ENCODE measurements at regions not wholly inside any gene's neighbourhood (a gene's known extent, or its start where the extent isn't known, plus 50 kb on each side); places are given as distances from the start of the nearest gene placed in this dataset.

DNA sequence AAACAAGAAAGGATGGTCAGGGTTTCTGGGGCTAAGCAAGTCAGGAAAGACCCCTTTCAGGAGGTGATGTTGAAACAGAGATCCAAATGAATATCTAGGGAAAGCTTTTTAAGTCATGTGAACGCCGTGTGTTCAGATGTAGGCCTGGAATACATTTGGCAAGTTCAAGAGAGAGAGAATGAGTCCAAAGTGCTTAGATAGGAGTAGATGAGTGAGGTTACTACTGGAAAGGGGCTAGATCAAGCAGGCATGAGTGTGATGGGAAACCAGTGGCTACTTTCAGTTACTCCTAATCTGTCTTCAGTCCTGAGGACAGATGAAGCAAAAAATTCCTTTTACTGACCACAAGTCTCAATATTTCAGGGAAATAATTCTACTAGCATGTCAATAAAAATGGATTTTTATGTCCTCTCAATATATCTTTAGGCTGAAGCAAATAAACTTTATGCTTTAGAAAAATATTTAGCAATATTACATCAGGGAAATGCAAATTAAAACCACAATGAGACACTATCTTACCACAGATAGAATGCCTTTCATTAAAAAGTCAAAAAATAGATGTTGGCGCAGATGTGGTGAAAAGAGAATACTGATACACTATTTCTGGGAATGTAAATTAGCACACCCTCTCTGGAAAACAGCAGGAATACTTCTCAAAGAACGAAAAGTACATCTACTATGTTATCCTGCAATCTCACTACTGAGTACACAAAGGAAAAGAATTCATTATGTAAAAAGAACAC is 1085.0 kb upstream of the TENM4 start:
- Histone ChIP-seq H3K4me1 (ENCODE audit: insufficient read depth, low read length, poor library complexity, severe bottlenecking) (no peaks in the 10 kb centered on the region), H3K9me3 (ENCODE audit: low read length) (no peaks in the 10 kb centered on the region), H4K20me1 (ENCODE audit: insufficient read depth, low read length) (no peaks in the 10 kb centered on the region), H3K9me2 (ENCODE audit: insufficient read depth, low read length) (no peaks in the 10 kb centered on the region), H3K36me3 (ENCODE audit: insufficient read depth, low read length) (no peaks in the 10 kb centered on the region), H3K27ac (ENCODE audit: low read depth, low read length, poor library complexity, severe bottlenecking) (no peak overlapping the region), H3K4me2 (ENCODE audit: low read length) (no peak overlapping the region), H3K4me3 (ENCODE audit: low read depth, low read length, poor library complexity, severe bottlenecking) (no peak overlapping the region), H2AFZ (ENCODE audit: low read length) (no peak overlapping the region), H3K79me2 (ENCODE audit: insufficient read depth, low read depth, low read length) (no peaks in the 10 kb centered on the region)
- no peak for DNase-seq (ENCODE audit: low spot score)
- TF ChIP-seq, protein P1, sequence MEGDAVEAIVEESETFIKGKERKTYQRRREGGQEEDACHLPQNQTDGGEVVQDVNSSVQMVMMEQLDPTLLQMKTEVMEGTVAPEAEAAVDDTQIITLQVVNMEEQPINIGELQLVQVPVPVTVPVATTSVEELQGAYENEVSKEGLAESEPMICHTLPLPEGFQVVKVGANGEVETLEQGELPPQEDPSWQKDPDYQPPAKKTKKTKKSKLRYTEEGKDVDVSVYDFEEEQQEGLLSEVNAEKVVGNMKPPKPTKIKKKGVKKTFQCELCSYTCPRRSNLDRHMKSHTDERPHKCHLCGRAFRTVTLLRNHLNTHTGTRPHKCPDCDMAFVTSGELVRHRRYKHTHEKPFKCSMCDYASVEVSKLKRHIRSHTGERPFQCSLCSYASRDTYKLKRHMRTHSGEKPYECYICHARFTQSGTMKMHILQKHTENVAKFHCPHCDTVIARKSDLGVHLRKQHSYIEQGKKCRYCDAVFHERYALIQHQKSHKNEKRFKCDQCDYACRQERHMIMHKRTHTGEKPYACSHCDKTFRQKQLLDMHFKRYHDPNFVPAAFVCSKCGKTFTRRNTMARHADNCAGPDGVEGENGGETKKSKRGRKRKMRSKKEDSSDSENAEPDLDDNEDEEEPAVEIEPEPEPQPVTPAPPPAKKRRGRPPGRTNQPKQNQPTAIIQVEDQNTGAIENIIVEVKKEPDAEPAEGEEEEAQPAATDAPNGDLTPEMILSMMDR (conservative IDR thresholded peaks at IDR 0.05; ENCODE audit: low read length): no peak
- no peak for TF ChIP-seq EZH2phosphoT487 (IDR thresholded peaks at IDR 0.05; ENCODE audit: borderline replicate concordance, low read depth, low read length)
- intact Hi-C loops (cut with micrococcal nuclease; ENCODE audit: unreplicated experiment): no loop called here
- POLR2A ChIA-PET: no interaction called here
- BruUV-seq (replicated peaks): no TSS peak
- CTCF ChIA-PET (ENCODE audit: unreplicated experiment): no interaction called here

DNA sequence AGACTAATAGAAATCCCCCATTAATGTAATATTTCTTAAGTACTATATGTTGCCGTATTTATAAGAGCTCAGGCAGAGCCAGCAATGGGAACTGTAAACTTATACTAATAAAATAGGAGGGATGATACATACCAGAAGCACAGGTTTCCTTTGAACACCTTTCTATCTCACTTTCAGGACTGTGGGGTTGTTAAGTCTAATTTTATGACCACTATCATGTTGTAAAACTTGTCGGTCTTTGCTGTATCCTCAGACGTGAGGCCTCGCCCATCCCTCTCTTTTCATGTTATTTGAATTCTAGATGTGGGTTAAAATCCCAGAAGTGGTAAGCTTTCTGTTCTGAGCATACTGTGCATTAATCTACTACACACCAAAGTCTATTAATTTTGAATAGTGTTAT is 1083.5 kb upstream of the TENM4 start:
- Histone ChIP-seq H3K4me3 (ENCODE audit: low read depth, low read length, poor library complexity, severe bottlenecking) (no peak overlapping the region), H3K9me2 (ENCODE audit: insufficient read depth, low read length) (no peaks in the 10 kb centered on the region), H2AFZ (ENCODE audit: low read length) (no peak overlapping the region), H3K79me2 (ENCODE audit: insufficient read depth, low read depth, low read length) (no peaks in the 10 kb centered on the region), H3K9me3 (ENCODE audit: low read length) (no peaks in the 10 kb centered on the region), H3K4me1 (ENCODE audit: insufficient read depth, low read length, poor library complexity, severe bottlenecking) (no peaks in the 10 kb centered on the region), H3K4me2 (ENCODE audit: low read length) (no peak overlapping the region), H4K20me1 (ENCODE audit: insufficient read depth, low read length) (no peaks in the 10 kb centered on the region), H3K27ac (ENCODE audit: low read depth, low read length, poor library complexity, severe bottlenecking) (no peak overlapping the region), H3K36me3 (ENCODE audit: insufficient read depth, low read length) (no peaks in the 10 kb centered on the region)
- BruUV-seq (replicated peaks): no TSS peak
- intact Hi-C loops (cut with micrococcal nuclease; ENCODE audit: unreplicated experiment): no loop called here
- no peak for DNase-seq (ENCODE audit: low spot score)
- POLR2A ChIA-PET: interaction anchor here (0.6 kb wide), 1 partner anchor 562 kb away, joined by 3 read pairs; no protein-coding TSS in a partner anchor
- CTCF ChIA-PET (ENCODE audit: unreplicated experiment): no interaction called here
- TF ChIP-seq, protein P1 (conservative IDR thresholded peaks at IDR 0.05; ENCODE audit: low read length): no peak
- no peak for TF ChIP-seq EZH2phosphoT487 (IDR thresholded peaks at IDR 0.05; ENCODE audit: borderline replicate concordance, low read depth, low read length)

DNA sequence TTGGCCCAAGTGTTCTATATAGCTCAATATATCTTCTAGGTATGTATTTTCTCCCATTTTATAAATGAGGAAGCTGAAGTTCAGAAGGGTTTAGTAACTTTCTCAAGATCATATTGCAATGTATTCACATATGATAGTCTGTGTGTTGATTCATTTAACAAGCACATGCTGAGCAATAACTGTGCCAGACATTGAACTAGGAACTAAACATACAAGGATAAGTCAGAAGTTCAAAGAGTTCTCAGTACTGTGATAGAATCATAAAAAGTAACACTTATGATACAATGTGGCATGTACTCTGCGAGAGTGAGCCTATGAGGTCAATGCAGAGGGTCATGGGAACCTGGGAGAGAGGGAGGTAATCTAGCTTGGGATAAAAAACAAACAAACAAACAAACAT is 1082.2 kb upstream of the TENM4 start:
- intact Hi-C loops (cut with micrococcal nuclease; ENCODE audit: unreplicated experiment): no loop called here
- Histone ChIP-seq H3K27ac (ENCODE audit: low read depth, low read length, poor library complexity, severe bottlenecking) (no peak overlapping the region), H3K36me3 (ENCODE audit: insufficient read depth, low read length) (no peaks in the 10 kb centered on the region), H3K79me2 (ENCODE audit: insufficient read depth, low read depth, low read length) (no peaks in the 10 kb centered on the region), H3K4me3 (ENCODE audit: low read depth, low read length, poor library complexity, severe bottlenecking) (no peak overlapping the region), H4K20me1 (ENCODE audit: insufficient read depth, low read length) (no peaks in the 10 kb centered on the region), H3K9me3 (ENCODE audit: low read length) (no peaks in the 10 kb centered on the region), H3K4me2 (ENCODE audit: low read length) (no peak overlapping the region), H2AFZ (ENCODE audit: low read length) (no peak overlapping the region), H3K4me1 (ENCODE audit: insufficient read depth, low read length, poor library complexity, severe bottlenecking) (no peaks in the 10 kb centered on the region), H3K9me2 (ENCODE audit: insufficient read depth, low read length) (no peaks in the 10 kb centered on the region)
- CTCF ChIA-PET (ENCODE audit: unreplicated experiment): no interaction called here
- POLR2A ChIA-PET: no interaction called here
- BruUV-seq (replicated peaks): no TSS peak
- TF ChIP-seq EZH2phosphoT487 (IDR thresholded peaks at IDR 0.05; ENCODE audit: borderline replicate concordance, low read depth, low read length): no peak
- TF ChIP-seq, protein P1 (conservative IDR thresholded peaks at IDR 0.05; ENCODE audit: low read length): no peak
- DNase-seq (ENCODE audit: low spot score): no peak
